ENCODE measurements at regions not wholly inside any gene's neighbourhood (a gene's known extent, or its start where the extent isn't known, plus 50 kb on each side); places are given as distances from the start of the nearest gene placed in this dataset.

DNA sequence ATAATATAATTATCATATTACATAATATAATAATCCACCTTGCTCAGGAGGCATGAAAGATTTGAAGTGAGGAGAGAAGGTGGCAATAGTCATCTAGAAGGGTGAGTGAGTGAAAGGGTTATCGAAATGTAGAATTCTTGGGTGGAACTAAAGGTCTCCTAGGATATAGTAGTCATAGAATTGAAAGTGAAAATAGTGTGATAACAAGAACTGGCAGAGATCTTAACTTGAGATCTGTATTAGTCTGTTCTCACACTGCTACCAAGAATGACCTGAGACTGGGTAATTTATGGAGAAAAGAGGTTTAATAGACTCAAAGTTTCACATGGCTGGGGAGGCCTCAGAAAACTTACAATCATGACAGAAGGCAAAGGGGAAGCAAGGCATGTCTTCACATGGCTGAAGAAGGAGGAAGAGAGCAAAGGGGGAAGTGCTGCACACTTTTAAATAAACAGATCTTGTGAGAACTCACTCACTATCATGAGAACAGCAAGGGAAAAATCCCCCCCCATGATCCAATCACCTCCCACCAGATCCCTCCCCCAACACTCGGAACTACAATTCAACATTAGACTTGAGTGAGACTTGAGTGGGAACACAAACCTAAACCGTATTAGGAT is 351.5 kb downstream of the NR4A2 start (continued):
- no peak for TF ChIP-seq SP4 (IDR thresholded peaks at IDR 0.05; ENCODE audit: low read length)
- TF ChIP-seq SP2 (IDR thresholded peaks at IDR 0.05; ENCODE audit: low read length): no peak
- TF ChIP-seq CHD1 (IDR thresholded peaks at IDR 0.05; ENCODE audit: low read depth, low read length): no peak

All from H1 (cell line).